ENCODE measurements at regions not wholly inside any gene's neighbourhood (a gene's known extent, or its start where the extent isn't known, plus 50 kb on each side); places are given as distances from the start of the nearest gene placed in this dataset.

DNA sequence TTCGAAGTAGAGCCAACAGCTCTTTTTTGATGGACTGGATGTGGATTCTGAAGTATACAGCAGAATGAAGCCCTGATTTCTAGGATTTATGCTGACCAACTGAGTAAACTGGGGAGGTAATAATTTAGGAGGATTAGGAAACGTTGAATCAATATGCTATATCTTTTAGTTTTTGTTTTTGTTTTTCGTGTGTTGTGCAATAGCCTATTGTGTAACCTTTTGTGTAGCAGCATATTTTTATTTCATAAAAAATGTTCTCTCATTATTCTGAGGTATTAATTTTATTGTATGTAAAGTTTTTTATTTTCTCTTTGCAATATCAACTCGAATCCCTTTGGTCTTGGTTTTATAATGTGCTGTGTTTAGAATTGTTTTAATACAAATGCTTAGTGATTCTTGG is 902.3 kb downstream of the EFNA5 start:
- no peak for DNase-seq

DNA sequence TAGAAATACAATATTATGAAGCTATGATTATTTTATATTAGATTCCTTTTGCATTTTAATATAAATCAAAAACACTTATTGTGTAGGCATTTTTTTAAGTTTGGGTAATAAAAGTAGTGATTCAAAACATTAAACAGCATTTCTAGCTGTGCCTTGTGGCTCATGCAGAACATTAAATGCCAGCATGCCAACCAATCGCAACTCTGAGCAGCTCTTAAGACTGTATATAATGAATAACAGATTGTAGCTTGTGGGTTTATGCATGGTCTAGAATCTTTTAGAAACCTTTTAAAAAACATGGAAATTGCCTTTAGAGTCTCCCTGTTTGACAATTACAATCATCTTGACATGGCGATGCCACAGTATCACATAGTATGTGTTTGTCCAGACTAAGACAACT is 903.8 kb downstream of the EFNA5 start:
- no peak for DNase-seq

DNA sequence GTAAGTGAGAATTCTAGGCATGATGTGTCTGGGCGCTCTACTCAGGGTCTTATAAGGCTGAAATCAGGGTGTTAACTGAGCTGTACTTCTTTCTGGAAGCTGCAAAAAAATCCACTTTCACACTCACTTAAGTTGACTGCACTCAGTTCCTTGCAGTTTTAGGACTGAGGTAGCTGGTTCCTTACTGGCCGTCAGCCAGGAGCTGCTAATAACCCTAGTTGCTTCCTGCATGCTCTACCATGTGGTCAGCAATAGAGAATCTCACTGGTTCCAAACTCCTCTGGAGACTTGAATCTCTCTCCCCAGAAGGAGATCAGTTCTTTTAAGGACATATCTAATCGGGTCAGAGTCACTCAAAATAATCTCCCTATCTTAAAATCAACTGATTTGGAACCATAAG is 911.2 kb downstream of the EFNA5 start:
- DNase-seq = no peak

DNA sequence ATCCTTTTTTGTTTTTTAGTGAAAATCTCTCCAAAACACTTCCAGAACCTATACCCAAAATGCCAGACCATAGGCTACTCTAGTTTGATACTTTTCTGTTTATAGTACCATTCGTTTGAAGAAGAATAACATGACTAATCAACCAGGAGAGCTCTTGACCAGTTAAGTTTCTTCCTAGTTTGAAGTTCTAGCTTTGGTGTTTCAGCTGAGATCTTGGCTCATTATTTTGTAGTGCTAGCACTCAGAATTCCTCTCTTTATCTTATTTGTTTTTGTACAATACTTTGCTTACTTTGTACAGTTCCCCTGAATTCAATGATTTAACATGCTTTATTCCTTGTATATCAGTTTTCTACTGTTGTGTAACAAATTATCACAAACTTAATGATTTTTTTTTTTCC is 911.6 kb downstream of the EFNA5 start:
- DNase-seq = no peak

DNA sequence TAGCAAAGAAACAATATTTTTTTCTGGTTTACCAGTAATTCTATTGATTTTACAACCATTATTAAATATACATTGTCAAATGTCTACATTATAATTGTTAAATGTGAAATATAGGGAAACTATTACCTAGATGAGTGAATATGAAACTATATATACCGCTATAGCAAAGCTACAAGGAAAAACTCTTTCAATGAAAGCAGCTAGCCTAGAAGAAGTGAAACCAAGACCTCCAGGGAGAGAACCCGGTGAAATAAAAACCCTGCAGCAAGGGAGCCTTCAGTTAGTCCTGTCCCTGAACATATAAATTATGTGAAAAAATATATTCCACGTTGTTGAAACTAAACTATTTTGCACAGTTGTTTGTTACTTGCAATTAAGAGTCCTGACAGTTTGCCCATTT is 913.1 kb downstream of the EFNA5 start:
- no peak for DNase-seq

DNA sequence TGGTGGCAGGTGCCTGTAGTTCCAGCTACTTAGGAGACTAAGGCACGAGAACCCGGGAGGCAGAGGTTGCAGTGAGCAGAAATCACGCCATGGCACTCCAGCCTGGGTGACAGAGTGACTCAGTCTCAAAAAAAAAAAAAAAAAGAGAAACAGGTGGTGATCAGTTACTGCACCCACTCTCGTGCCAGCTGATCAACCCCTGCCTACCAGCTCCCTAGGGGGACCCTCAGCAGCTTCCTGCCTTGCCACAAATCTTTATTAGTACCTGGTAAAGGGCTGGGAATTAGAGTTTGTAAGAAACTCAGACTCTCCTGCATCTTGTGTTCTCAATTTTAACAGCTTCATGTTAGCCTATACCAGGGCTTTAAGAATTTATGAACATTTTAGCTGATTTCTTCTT is 914.9 kb downstream of the EFNA5 start:
- no peak for DNase-seq

DNA sequence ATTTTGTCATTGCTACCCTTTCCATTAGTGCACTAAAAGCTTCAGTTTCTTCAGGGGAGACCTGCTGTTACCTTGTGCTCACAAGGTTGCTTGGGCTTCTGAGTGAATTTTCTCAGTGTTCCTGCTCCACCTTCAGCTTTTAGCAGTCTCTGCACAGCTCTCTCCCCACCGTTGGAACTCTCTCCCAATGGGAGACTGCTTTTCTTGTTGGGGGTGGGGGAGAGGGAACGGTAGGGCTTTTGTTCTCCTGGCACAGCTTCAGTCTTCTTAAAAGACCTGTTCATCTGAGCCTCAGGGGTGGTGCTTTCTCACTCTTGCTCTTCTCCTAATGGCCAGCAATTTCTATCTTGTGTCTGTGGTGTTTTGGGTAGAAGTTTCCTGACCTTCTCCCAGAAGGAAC is 915.7 kb downstream of the EFNA5 start:
- no peak for DNase-seq

DNA sequence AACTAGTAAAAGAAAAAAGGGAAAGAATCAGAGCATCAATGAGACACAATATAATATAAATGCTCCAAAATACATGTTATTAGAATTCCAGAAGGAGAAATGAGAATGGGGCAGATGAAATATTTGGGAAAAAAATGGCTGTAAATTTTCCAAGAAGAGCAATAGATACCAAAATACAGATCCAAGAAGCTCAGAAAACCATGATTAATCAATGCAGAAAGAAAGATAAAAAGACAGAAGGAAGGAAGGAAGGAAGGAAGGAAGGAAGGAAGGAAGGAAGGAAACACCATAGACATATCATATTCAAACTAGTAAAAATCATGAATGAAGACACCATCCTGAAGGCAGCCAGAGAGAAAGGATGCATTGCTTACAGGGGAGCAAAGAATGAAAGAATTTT is 920.9 kb downstream of the EFNA5 start:
- DNase-seq = no peak

DNA sequence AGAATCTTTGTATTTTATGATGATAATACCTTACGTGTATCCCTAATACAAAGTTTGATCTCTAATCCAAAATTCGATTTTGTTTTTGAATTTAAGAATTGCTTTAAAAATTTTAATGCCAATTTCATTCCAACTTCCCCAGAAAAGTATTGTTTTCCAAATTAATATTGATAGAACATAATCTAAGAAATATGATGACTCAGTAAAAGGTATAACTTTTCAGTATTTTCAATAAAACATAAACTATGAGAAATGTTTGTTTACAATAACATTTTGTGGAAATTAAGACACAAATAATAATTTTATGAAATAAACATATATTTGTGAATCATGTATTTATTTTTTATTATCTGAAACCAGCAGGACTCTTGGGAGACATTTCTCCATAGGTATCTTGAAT is 931.6 kb downstream of the EFNA5 start:
- DNase-seq = no peak

DNA sequence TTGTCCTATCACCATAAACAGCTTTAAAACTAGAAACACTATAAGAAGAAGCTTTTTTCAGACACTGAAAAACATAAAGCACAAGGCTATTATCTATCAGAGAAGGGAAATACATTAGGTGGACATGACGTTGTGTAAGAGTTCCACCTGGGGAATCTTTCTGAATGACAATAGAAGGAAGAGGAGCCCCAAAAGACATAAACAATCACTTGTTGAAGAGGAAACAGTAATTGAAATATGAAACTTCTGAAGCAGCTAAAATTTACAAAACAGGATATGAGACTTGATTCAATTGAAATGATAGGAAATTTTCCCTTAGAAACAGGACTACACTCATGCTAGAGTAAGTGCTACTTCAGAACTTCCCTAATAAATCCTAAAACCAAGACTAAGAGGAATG is 933.6 kb downstream of the EFNA5 start:
- no peak for DNase-seq

DNA sequence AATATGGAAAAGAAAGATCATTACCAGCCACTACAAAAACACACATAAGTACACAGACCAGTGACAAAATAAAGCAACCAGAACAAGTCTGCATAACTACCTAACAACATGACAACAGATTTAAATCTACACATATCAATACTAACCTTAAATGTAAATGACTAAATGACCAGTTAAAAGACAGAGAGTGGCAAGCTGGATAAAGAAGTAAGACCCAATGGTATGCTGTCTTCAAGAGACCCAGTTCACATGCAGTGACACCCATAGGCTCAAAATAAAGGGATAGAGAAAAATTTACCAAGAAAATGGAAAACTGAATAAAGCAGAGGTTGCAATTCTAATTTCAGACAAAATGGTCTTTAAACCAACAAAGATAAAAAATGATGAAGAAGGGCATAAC is 938.1 kb downstream of the EFNA5 start:
- no peak for DNase-seq

DNA sequence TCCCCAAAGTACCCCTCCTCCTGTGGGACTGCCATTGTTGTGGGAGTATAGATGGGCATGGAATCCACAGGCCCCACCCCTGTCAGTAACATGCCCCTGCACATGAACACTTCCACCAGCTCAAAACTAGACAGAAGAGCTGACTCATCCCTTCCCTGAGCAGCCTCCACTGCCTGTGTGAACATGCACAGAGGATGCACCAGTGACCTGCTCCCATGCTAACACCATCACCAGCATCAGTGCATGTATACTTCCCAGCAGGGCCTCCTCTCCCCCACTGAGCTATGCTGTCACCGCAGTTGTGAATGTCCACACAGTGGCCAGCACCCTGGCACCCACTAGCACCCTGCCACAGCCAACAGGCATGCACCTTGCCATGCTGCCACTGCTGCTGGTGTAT is 939.8 kb downstream of the EFNA5 start:
- no peak for DNase-seq

DNA sequence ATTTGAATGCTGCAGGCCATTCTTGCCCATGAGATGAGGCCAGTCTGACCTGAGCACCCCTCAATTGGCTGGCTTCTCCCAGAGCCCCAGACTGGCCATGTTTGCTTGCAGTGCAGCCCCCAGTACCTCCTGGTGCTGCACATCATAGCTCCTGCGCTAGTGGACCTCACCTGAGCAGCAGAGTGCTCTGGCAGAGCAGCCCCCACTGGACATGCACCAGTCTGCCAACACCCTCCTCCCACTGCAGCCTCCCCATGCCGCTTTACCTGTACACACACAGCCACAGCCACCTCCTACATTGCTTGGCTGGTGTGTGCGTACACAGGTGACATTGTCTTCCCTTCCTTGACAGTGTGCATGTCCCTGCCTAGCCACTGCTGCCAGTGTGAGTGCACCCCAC is 940.2 kb downstream of the EFNA5 start:
- no peak for DNase-seq

DNA sequence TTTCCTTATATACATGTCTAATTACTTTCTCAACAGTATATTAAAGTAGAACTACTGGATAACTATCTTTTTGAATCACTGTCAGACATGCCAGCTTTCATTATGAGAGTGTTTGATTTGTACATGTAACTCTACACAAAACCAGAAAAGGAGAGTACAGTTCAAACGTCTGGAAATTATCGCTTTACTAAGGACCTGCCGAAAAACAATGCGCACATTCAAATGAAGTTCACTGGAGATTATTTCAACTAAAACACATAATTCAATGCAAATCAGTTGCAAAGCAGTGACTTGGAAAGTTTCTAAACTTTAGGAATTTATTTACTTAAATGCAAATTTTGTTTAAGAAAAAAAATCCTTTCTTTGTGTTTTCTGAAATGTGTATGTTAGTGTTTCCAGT is 942.5 kb downstream of the EFNA5 start:
- DNase-seq = no peak

DNA sequence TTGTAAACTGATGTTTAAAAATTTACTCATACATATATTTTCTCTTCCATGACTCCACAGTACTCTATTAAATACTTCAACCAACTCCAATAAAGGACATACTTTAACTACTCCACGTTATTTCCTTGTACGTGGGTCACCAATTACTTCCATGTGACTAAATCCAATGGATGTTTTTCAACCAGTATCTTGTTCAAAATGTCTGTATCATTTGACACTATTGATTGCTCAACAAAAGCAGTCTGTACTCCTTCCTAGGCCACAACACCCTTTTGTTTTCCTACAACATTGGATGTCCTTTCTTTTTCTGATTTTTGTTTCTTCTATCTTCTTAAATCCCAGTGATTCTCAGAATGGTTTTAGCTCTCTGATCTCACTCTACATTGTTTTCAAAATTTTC is 943.7 kb downstream of the EFNA5 start:
- no peak for DNase-seq

DNA sequence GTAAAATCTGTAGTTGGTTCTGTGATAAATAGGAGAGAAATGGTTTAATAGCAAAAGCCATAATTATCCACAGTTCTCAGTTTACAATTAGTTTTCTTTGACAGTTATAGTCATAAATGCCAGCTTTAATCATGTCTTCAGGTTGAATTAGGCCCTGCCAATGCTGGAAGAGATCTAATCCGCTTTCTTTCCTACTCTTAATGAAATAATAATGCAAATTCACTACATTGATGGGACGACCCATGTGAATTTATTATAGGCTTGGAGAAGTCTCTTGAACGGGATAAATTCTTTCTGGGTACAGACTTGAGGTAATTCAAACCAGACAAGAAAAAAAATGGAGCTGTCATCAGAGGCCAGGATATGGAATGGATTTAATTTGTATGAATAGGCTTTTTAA is 950.4 kb downstream of the EFNA5 start:
- no peak for DNase-seq

DNA sequence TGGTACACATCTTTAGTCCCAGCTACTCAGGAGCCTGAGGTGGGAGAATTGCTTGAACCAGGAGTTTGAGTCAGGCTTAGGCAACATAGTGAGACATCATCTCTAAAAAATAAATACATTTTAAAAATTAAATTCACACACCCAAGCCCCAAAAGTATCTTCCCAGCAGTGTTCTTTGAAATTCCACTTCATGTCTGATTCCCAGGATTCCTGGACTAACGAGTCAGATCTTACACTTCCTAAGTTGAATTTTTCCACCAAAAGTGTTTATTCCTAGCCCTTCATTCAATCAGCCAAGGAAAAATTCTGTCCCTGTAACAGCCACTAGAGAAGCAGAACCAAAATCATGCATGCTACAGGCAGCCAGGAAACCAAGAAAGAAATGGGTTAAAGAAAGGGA is 970.9 kb downstream of the EFNA5 start:
- no peak for DNase-seq

DNA sequence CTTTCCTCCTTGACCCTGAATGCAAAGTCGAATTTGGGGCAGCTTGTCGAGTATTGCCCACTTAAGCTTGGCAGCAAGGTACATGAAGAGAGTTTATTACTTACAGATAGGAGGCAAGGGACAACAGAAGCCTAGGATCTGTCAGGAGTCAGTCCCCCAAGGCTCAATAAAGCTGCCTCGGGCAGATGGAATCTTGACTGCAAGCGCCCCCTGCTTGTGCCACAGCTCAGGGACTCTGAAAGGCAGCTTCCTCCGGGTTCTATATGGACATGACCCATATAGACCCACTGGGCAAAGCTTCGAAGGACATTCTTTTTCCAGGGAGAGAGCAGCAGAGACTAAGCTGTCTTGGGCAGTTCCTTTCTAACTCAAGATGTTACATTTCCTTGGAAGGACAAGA is 971.5 kb downstream of the EFNA5 start:
- no peak for DNase-seq

DNA sequence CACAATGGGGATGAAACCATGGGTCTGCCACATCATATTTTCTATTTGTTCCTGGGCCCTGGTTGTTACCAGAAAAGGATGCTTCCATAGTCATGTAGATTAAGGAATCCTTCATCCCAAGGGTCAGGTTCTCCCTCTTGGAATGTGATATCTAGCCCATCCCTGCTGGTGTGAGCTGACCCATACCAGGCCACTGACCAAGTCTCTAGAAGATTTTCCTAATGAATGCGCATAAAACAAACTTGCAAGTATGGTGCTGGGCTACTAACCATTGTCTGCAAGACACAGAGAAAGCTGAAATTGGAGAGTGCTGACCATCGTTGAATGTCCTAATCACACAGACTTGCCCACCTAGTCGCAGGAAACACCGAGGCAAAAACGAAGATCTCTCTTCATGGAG is 972.6 kb downstream of the EFNA5 start:
- DNase-seq = no peak

DNA sequence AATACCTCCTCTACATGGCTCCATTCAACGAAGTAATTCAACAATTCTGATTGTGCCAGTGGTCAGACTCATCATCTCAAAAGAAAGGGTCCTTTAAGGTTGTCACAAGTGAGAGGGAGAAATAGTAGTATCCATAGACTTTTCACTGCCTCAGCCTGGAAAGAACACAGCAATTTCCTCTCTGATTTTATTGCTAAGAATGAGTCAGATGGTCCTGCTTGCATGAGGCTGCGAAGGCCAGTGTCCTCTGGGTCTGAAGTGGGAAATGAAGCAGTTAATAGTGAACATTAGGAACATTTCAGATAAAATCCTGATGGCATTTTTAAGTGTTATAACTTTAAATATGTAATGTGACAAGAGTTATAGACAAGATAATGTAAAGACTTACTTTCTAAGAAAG is 979.0 kb downstream of the EFNA5 start:
- DNase-seq = no peak

DNA sequence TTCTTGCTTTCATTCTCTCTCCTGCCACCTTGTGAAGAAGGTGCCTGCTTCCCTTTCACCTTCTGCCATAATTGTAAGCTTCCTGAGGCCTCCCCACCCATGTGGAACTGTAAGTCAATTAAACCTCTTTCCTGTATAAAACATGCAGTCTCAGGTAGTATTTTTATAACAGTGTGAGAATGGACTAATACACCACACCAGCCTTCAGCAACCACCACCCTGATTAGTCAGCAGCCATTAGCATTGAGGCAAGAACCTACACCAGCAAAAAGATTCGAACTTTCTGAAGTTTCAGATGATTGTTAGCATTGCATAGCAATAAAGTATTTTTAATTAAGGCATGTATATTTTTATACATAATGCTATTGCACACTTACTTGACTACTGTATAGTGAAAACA is 980.2 kb downstream of the EFNA5 start:
- DNase-seq = no peak

DNA sequence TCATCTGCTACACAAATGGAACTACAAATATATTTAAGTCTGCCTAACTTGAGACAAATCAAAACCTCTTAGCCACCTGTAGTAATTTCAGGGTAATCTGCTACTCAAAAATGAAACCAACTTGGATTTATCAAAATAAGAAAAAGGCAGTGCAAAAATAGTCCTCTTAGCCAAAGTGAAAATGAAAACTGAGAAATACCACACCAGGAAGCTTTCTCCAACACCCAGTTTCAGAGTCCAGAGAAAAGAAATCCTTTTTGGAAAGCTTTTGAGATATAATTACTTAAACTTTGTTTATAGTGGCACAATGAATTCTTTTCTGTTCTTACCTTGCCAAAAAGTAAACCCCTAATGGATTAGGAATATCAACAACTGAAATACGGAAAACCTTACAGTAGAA is 990.4 kb downstream of the EFNA5 start:
- DNase-seq = no peak

DNA sequence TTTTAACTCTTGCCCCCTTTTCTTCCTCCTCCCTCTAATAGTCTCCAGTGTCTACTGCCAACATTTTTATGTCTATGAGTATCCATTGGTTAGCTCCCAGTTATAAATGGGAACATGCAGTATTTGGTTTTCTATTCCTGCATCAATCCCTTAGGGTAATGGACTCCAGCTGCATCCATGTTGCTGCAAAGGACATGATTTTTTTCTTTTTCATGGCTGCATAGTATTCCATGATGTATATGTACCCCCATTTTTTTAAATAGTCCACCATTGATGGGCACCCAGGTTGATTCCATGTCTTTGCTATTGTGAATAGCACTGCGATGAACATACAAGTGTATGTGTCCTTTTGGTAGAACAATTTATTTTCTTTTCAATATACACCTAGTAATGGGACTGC is 993.7 kb downstream of the EFNA5 start:
- no peak for DNase-seq

DNA sequence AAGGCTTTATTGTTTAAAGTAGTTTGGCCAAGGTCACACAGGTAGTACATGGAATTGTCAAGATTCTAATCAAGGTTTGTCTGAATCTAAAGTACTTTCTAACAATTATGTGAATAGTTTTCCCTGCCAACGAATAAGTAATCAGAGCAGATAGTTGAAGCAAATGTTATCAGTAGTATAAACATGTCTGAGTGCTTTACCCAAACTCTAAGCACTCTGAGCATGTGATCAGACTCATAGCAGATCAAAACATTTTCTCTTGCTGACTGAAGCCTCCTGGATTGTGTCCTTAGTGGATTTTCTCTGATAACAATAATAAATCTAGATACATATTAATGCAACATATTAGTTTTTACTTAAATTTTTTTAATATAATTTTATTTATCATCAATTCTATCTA is 995.0 kb downstream of the EFNA5 start:
- no peak for DNase-seq

DNA sequence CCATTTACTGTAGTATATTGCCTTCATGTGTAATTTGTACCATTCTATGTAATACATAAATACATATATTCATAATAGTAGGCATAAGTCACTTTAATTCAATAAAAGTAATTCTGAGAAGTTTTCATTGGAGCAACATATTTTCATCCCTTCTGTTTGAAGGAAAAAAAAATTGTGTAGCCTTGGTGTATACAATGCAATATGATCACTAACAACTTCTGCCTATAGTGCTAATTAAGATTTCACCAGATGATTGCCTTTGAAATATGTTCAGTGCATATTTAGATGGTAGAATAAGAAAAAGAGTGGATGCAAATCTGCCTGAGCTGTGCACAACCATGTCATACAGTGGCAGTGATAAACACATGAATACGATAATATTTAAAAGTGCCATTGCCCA is 996.8 kb downstream of the EFNA5 start:
- DNase-seq = no peak

DNA sequence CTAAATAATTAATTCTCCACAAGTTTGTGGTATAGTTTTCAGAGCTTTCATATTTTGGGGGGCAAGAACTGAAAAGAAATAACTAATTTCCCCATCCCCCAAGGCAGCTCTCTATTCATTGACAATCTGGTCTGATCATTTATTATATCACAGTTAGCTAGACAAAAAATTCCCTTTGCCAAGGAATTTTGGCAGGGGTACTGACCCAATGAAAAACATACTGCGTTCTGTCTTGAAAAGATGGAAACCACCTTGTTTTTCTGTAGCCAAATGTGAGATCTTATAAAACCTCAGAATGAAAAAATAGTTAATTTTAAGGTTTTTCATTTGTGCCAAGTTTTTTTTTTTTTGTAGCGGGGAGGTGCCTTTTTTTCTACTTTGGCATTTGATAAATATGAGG is 1008.9 kb downstream of the EFNA5 start:
- DNase-seq = no peak

DNA sequence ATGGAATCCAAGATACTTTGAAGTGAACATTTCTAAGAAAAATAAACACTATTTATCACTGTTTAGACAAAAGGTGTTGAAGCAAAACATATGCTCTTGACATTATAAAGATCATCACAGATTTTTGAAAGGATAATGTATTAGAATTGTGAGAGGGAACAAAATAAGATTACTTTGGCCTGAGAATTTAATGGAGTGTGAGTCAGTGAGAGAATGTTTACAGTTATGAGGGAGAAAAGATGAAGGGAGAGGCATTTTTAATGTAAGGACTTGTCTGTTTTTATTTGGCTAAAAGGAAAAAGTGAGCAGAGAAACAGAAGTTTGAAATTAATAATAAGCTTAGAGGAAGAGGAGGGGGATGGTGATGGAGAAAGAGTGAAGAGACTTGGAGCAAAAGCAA is 1010.1 kb downstream of the EFNA5 start:
- no peak for DNase-seq

Data from stimulated activated CD4-positive, alpha-beta T cell treated with anti-CD3 and anti-CD28 coated beads, Interleukin-1b, Interleukin-23, amount 100 ng/mL, for 48 hours (primary cell).